ENCODE measurements at regions not wholly inside any gene's neighbourhood (a gene's known extent, or its start where the extent isn't known, plus 50 kb on each side); places are given as distances from the start of the nearest gene placed in this dataset.

GRCh38 chr6:119581220-119581619 lies 231.7 kb upstream of the MAN1A1 start:
- Mint-ChIP-seq H3K36me3 (ENCODE audit: low read depth) (no peaks in the 10 kb centered on the region), H3K27me3 (ENCODE audit: insufficient read depth, low read depth, poor library complexity) (no peaks in the 10 kb centered on the region), H3K27ac (no peak overlapping the region), H3K9me3 (peaks cover 8% of the 10 kb centered on the region), H3K4me3 (no peak overlapping the region), H3K4me1 (no peaks in the 10 kb centered on the region)
- no peaks in the 10 kb centered on the region for H3K9me2 ChIP-seq (ENCODE audit: insufficient read depth)
- no peak for TF ChIP-seq ZNF114 (CRISPR knock-in tag; IDR thresholded peaks at IDR 0.05)
- TF ChIP-seq, protein P1, sequence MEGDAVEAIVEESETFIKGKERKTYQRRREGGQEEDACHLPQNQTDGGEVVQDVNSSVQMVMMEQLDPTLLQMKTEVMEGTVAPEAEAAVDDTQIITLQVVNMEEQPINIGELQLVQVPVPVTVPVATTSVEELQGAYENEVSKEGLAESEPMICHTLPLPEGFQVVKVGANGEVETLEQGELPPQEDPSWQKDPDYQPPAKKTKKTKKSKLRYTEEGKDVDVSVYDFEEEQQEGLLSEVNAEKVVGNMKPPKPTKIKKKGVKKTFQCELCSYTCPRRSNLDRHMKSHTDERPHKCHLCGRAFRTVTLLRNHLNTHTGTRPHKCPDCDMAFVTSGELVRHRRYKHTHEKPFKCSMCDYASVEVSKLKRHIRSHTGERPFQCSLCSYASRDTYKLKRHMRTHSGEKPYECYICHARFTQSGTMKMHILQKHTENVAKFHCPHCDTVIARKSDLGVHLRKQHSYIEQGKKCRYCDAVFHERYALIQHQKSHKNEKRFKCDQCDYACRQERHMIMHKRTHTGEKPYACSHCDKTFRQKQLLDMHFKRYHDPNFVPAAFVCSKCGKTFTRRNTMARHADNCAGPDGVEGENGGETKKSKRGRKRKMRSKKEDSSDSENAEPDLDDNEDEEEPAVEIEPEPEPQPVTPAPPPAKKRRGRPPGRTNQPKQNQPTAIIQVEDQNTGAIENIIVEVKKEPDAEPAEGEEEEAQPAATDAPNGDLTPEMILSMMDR (conservative IDR thresholded peaks at IDR 0.05; ENCODE audit: low read depth in 2 of 2) = no peak
- no peak for TF ChIP-seq ZNF331 (CRISPR knock-in tag; IDR thresholded peaks at IDR 0.05; ENCODE audit: low read depth)
- TF ChIP-seq STAT1 (IDR thresholded peaks at IDR 0.05; ENCODE audit: unreplicated experiment) = no peak
- no peak for TF ChIP-seq POLR2AphosphoS5 (IDR thresholded peaks at IDR 0.05; ENCODE audit: low read depth)
- TF ChIP-seq EZH2 (IDR thresholded peaks at IDR 0.05; ENCODE audit: low read depth, unreplicated experiment) = no peak
- TF ChIP-seq CREB1 (CRISPR knock-in tag; IDR thresholded peaks at IDR 0.05; ENCODE audit: low read depth) = no peak
- TF ChIP-seq EZH2phosphoT487 (IDR thresholded peaks at IDR 0.05; ENCODE audit: unreplicated experiment) = no peak
- no peak for TF ChIP-seq JUNB (IDR thresholded peaks at IDR 0.05; ENCODE audit: unreplicated experiment)
- TF ChIP-seq ZNF462 (CRISPR knock-in tag; IDR thresholded peaks at IDR 0.05) = no peak
- TF ChIP-seq REST (IDR thresholded peaks at IDR 0.05; ENCODE audit: unreplicated experiment) = no peak
- TF ChIP-seq NANOG (IDR thresholded peaks at IDR 0.05; ENCODE audit: borderline replicate concordance) = no peak
- TF ChIP-seq, protein P2, sequence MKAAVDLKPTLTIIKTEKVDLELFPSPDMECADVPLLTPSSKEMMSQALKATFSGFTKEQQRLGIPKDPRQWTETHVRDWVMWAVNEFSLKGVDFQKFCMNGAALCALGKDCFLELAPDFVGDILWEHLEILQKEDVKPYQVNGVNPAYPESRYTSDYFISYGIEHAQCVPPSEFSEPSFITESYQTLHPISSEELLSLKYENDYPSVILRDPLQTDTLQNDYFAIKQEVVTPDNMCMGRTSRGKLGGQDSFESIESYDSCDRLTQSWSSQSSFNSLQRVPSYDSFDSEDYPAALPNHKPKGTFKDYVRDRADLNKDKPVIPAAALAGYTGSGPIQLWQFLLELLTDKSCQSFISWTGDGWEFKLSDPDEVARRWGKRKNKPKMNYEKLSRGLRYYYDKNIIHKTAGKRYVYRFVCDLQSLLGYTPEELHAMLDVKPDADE (IDR thresholded peaks at IDR 0.05) = no peak
- DNase-seq (ENCODE audit: low spot score) (no peak), ATAC-seq (no peak)
- no peaks in the 10 kb centered on the region for H3K4me1 ChIP-seq (ENCODE audit: insufficient read depth)
- no peaks in the 10 kb centered on the region for H3F3A ChIP-seq (replicated peaks; ENCODE audit: low read depth)
- no peaks in the 10 kb centered on the region for H3K36me3 ChIP-seq (ENCODE audit: insufficient read depth)
- H3K4me3 ChIP-seq = no peak overlapping the region
- H3K79me2 ChIP-seq (replicated peaks; ENCODE audit: insufficient read depth) = no peaks in the 10 kb centered on the region
- H4K20me1 ChIP-seq (replicated peaks; ENCODE audit: insufficient read depth) = no peaks in the 10 kb centered on the region
- no peaks in the 10 kb centered on the region for H3K27me3 ChIP-seq (ENCODE audit: insufficient read depth)
- no peak overlapping the region for H3K4me2 ChIP-seq
- no peak overlapping the region for H2AFZ ChIP-seq
- H3K27ac ChIP-seq (ENCODE audit: low read depth) = no peak overlapping the region
